ENCODE measurements at regions not wholly inside any gene's neighbourhood (a gene's known extent, or its start where the extent isn't known, plus 50 kb on each side); places are given as distances from the start of the nearest gene placed in this dataset.

DNA sequence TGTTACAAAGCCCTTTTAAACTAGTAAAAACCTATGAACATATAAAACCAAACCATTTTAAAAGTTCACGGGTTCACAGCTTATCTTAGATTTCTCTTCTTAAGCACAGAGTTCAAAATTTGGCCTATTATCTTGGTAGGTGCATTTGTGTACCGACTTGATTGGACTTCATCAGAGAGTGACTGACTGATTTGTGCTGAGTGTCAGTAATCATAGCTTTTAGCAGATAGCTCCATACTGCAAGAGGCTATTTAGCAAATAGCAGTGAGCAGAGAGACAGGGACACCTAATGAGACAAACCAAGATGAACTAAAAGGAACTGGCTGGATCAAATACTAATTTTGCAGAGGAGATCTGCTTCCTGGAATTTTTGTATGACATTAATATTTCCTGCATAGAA is 274.5 kb downstream of the PRR16 start:
- intact Hi-C loops (cut with micrococcal nuclease): no loop called here

DNA sequence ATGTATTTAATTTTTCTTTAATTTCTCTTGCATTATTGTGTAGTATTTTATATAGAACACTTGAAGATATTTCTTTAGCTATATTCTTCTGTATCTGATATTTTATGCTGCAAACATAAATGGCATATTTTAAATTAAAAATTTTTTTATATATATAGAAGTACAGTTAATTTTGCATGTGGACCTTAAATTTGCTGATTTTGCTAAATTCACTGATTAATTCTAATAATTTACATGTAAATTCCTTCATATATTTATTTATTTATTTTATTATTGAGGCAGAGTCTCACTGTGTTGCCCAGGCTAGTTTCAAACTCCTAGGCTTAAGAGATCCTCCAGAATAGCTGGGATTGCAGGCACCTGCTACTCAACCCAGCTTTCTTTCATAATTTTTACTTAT is 276.9 kb downstream of the PRR16 start:
- intact Hi-C loops (cut with micrococcal nuclease): no loop called here

DNA sequence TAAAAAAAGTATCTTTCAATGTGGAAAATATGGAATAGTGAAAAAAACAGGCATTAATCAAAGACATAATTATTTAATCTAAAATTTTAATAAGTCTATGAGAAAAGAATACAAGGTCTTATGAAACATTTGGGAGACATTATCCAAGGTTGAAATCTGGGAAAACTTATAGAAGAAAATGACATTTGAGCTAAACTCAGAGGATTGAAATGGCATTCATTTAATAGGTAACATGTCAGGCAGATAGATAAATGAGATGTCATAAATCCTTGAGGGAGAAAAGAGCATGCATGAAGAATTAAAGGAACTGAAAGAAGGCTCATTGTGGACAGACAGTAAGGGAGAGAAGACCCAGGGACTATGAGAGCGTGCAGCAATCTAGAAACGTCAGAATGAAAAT is 284.4 kb downstream of the PRR16 start:
- intact Hi-C loops (cut with micrococcal nuclease): no loop called here

DNA sequence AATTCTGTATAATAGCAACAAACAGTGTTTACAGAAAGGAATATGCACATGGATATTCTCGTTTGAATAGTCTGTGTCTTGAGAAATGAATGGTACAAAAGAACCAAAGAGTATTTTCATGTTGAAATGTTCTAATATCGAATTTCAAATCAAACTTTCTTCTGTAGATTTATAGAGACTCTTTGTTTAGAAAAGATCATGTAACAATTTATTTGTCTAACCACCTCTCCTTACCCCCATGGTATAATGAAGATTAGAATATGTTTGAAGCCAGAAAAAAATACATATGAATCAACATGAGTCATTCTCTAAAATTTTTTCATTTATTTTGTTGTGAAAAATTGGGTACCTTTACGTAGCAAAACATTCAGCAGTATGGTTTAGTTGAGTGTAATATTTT is 285.6 kb downstream of the PRR16 start:
- intact Hi-C loops (cut with micrococcal nuclease): no loop called here

DNA sequence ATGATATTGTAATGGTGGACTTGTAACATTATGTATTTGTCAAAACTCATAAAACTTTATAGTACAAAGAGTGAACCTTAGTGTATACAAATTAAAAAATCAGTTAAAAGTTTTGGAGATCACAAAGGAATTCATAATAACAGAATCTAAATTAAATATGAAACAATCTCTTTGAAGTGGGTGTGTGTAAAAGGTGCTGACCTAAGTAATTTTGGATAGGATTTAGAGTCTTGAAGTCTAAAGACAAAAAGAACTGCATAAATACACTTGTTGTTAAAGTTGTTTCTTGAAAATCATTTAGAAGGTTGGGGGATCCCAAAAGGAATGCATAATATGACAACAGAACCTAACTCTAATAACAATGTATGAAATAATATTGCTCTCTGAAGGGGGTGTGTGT is 295.5 kb downstream of the PRR16 start:
- intact Hi-C loops (cut with micrococcal nuclease): no loop called here

DNA sequence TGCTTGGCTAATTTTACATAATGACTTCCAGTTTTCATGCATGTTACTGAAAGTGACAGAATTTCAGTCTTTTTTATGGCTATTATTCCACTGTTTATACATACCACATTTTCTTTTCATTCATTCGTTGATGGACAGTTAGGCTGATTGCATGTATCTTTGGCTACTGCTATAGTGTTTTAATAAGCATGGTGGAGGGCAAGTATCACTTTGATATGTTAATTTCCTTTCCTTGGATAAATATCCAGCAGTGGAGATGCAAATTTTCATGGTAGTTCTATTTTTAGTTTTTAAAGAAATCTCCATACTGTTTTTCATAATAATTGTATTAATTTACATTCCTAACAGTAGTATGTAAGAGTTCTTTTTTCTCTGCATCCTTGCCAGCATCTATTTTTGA is 297.9 kb downstream of the PRR16 start:
- intact Hi-C loops (cut with micrococcal nuclease): no loop called here

DNA sequence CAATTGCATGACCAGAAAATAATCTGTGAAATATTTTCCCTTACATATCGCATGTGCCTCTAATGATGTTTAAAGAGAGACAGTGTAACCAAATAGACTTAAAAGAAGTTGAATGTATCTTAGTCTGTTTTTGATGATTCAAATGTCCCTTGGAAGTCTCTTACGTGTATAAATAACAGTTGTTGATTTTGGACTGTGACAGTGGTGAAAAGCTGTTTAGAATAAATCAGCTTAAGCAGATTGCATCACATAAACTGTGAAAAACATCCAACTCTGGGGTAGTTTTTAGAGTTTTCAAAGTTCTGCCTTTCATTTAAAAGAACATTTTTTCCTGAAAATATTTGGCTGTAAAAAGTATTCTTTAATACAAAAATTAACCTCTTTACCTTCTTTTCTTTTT is 301.1 kb downstream of the PRR16 start:
- intact Hi-C loops (cut with micrococcal nuclease): no loop called here

DNA sequence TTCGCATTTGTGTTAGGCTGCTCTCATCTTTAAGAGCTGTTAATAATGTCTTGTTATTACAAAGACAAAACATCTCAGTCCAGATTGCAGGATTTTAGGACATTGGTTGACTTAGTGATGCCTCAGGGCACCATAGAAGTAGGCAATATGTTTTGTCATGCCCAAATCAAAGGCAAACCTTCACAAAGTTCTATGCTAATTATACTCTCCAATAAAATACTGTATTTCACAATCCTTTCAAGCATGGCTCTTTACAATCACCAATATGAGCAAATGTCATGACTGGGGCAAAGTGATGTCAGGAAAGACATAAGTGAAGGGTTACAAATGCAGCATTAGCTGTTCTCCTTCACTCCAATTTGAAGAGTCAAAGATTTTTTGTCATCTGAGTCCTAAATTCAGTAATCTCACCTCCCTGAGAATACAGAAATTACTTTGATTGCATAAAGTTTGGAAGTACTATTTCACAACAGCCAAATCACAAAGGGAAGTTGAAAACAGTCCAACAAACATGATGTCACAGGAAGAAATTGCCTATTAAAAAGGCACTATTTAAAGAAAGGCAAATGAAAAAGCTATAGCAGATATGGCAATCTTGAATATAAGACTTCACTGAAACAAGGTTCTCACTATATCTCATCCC is 303.2 kb downstream of the PRR16 start:
- intact Hi-C loops (cut with micrococcal nuclease): no loop called here

DNA sequence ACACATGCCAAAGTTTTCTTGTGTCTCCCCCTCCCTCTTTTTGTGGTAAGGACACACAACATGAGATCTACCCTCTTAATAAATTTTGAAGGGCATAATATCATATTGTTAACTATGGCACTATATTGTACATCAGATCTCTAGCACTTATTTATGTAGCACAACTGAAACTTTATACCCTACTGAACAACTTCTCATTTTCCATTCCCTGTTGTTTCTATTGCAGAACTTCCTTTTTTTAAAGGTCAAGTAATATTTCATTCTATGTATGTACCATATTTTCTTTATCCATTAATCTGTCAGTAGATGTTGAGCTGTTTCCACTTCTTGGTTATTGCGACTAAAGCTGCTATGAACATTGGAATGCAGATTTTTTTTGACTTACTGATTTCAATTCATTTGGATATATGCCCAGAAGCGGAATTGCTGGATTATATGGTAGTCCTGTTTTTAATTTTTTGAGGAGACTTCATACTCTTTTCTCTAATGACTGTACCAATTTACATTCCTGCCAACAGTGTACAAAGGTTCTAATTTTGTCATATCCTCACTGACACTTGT is 305.3 kb downstream of the PRR16 start:
- intact Hi-C loops (cut with micrococcal nuclease): no loop called here

DNA sequence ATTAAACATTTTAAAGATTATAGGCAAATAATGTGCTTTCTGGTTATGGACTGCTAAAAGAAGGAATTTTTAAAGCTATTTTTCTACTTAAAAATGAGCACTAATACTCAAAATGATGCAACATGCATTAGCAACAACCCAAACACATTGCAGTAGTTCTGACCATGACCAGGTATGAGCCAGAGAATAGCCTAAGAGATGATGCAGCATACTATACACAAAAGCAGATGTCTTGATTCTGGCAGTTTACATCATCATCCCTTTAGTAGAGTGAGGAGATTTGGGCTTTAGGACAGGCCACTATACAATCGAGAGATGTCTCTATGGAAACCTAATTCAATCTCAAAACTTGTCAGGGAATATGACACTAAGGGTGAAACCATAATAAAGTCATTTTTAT is 307.1 kb downstream of the PRR16 start:
- intact Hi-C loops (cut with micrococcal nuclease): no loop called here

DNA sequence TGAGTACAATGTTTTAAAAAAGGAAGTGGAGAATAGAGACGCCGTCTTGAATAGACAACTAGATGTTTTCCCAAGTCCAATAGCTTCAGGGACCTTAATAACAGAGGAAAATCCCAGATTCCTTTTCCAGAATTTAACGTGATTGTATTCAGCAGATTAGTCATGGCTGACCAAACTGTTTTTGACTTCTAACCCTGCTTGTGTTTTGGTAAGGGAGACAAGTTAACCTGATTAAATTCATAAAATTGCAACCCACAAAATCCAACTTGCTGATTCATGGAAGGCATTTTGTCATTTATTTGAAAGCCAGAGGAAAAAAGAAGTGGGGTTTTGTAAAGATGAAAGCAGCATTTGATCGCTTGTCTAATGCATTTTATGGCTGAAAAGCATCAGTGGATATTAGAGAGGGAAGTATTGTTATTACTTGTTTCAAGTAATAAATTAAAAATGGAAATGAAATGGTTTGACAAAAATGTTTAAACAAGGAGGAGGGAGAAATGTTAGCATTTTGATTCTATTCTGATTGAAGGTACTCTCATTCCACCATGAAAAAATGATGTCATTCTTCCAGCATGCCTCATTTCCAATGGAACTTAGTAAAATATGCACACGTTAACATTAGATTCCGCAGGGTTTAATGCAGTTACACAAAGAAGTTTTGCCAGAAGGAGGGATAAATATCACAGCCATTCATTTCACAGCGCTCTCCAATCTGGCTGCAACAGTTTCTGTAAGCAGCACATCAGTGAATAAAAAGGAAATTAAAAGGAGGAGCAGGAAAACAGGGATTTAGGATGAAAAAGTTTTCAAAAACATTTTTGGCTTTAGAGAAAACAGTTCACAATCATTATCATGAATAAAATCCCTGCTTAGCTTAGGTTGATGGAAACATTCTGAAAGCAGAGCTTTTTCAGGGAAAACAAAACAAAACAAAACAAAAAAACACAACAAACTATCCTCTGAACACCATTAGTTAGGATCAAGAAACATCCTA is 314.7 kb downstream of the PRR16 start:
- intact Hi-C loops (cut with micrococcal nuclease): no loop called here

DNA sequence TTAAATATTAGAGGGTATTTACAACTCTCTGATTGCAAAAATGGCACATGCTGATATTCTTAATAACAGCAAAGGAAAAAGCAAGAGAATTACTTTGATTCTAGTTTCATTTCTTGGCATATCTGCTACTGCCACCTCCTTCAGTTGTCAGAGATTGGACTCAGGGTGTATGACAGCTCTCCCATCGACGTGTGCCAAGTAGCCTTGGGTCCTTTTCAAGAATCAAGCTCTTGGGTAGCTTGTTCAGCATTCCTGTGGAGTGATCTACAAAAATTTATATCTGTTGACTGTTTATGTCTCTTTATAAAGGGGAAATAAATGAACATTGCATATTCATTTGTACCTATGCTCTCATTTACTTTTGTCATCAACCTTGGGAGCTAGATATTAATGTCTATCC is 315.6 kb downstream of the PRR16 start:
- intact Hi-C loops (cut with micrococcal nuclease): no loop called here

DNA sequence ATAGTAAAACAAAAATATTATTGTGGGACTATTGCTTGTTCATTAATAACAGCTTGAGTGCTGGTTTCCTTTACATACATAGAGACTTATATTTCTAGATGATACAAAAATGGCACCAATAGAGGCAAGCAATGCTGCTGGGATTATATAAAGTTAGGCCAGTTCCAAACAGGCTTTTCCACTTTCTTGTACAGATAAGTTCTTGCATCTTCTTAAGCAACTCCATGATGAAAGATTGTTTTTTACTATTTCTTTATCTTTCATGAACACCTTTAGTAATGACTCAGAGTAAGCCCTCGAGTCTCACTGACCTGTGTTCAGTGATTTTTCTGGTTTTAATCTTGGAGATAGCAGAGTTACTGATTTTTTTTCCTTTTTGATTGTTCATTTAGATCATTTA is 324.4 kb downstream of the PRR16 start:
- intact Hi-C loops (cut with micrococcal nuclease): no loop called here

DNA sequence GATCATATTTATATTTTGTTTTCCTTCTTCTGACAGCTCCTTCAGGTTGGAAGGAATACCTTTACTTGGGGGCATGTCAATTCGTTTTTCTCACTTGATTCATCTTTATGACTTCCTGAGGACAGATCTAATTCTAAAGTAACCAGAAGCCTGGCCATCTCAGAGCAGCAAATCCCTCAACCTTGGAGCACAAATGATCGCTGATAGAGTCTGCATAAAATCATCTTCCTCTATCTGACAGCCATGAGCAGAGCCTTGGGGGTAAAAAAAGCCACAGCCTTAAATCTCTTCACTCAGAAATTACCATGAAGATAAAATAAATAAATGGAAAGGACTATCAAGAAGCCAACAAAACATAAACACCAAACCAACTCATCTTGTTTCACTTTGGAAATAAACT is 325.8 kb downstream of the PRR16 start:
- intact Hi-C loops (cut with micrococcal nuclease): no loop called here

DNA sequence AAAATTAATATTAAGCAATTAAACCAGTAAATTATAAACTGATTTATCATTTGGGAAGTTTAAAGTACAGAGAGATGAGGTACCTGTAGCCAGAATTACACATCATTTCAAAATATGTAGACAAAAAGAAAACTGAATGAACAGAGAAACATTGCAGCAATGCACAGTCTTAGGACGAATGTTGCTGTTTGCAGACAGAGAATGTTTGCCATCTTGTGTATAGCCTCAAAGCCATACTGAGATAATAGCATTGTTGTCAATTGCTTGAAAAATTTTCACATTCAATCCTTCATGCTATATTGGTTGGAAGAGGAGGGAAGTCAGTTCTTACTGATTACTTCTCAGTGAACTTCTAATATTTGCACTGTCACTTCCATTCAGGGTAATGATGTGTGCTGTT is 326.2 kb downstream of the PRR16 start:
- intact Hi-C loops (cut with micrococcal nuclease): no loop called here

DNA sequence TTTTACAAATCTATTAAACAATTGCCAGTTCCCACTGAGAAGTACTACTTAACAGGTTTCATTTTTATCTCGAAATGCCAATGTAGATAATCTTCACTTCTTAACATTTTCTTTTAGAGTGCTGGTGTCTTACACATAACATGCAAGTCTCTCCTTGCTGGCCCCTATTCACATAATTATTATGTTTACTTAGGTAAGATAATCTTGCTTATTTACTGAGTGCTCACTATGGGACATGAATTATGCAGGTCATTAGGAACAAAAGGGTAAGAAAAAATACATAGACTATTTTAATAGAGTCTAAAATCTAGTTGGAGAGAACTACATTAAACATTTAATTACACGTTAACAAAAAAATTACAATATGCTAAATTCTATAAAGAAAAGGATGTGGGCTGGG is 328.4 kb downstream of the PRR16 start:
- intact Hi-C loops (cut with micrococcal nuclease): no loop called here

DNA sequence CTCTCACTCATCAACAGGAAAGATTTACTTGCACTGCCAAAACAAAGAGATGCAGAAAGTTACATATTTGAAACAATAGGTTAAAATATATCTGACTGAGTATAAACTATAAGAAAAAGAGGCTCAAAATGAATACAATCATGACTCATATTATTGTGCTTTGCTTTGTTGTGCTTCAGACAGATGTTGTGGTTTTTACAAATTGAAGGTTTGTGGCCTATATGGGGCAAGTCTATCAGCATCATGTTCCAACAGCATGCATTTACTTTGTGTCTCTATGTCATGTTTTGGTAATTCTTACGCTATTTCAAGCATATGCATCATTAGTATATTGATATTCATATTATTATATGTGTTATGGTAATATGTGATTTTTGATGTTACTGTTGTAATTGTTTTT is 330.0 kb downstream of the PRR16 start:
- intact Hi-C loops (cut with micrococcal nuclease): no loop called here

DNA sequence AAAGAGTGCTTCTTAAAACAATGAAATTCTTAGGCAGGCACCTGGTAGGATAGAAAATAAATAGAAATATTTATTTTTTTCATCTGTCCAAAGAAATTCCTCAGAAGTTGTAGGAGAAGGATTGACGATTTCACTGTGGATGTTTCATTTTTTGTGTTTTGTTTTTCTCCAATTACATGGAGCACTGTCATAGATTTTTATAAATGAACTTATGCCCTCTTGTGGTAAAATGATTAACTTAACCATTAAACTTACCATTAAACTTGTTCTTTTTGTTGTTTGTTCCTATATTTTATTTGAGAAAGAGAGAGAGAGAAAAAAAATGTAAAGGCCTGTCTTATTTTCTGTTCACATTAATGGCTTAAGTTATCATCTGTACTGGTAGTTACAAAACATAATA is 339.2 kb downstream of the PRR16 start:
- intact Hi-C loops (cut with micrococcal nuclease): loop anchor here (5.0 kb wide), 1 partner anchor 1331 kb away; no protein-coding TSS in a partner anchor

DNA sequence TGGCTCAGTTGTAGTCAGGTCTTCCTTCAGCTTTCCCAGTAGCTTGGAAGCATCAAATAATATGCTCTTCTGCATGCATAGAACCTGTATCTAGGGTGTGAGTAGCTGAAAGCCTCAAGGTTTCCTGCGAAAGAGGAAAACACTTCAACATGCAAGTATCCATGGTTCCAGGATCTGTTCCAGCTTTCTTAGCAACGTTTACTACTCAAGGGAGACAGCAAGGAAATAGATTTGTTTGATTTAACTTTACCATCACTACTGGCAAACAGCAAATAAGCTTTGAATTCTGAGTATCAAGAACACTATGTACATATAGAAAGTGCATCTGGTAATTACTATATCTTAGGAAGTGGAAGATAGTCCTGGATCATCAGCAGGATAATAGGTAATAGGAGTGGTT is 341.0 kb downstream of the PRR16 start:
- intact Hi-C loops (cut with micrococcal nuclease): no loop called here

DNA sequence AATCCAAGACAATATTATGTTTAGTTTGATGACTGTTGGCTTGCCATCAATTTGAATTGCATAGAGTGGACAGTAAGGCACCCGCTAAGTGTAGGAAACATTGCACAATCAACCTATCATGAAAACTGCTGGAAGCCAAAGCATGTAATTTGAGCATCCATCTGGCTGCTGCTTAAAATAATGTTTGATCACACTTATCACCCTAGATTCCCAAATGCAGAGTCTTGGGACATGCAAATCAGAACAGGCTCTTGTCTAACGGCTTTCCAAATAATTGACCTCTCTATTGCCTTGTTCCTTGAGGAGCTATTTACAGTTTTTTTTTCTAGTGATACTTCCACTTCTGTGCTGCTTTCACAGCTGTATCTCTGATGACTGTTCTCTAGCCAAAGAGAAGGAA is 342.1 kb downstream of the PRR16 start:
- intact Hi-C loops (cut with micrococcal nuclease): no loop called here

DNA sequence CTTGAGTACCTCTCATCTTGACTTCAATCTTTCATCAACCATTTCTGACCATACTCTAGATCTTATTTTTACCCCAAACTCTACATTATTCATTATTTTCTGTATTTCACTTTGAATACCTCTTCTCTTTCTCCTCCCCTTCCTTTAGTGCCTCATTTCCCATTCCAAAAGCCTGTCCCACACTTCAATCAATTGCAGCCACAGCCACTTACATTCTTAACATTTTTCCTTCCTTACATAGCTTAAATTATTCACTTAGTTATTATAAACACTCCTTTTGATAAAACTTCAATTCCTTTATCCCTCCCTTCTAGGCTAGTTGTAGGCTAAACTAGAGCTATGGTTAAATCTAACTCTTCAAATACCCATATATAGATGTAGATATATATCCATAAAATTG is 344.0 kb downstream of the PRR16 start:
- intact Hi-C loops (cut with micrococcal nuclease): no loop called here

DNA sequence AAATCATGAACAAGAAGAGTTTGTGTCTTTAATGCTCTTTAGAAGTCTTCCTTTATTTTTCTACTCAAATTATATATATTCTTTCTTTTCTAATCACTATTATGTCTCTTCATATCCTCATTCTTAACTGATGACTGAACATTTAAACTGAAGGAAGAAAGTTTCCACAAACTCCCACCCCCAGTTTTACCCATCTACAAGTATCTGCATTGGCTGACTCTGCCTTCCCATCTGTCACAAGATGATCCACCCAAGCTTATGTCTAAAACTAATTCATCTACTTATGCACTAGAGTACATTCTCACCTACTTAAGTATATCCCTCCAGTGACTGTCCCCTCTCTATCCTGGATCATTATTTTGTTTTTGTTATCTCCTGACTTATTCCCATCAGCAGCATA is 344.5 kb downstream of the PRR16 start:
- intact Hi-C loops (cut with micrococcal nuclease): no loop called here

DNA sequence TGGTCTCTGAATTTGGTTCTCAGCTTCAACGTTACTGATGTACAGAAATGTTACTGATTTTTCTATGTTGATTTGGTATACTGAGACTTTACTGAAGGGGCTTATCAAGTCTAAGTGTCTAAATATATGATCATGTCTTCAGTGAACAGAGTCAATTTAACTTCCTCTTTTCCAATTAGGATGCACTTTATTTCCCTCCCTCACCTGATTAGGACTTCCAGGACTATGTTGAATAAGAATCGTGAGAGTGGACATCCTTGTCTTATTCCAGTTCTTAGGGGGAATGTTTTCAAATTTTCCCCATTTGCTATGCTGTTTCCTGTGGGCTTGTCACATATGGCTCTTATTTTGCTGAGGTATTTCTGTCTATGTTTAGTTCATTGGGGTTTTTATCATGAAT is 349.5 kb downstream of the PRR16 start:
- intact Hi-C loops (cut with micrococcal nuclease): no loop called here

Data from T-helper 1 cell treated with Interleukin-12 subunit alpha and Interleukin-12 subunit beta and Interleukin-4 antibody, amounts not matched to agents 30 ng/mL and 1 ng/mL, for 36 hours (primary cell).